ENCODE measurements at regions not wholly inside any gene's neighbourhood (a gene's known extent, or its start where the extent isn't known, plus 50 kb on each side); places are given as distances from the start of the nearest gene placed in this dataset.

DNA sequence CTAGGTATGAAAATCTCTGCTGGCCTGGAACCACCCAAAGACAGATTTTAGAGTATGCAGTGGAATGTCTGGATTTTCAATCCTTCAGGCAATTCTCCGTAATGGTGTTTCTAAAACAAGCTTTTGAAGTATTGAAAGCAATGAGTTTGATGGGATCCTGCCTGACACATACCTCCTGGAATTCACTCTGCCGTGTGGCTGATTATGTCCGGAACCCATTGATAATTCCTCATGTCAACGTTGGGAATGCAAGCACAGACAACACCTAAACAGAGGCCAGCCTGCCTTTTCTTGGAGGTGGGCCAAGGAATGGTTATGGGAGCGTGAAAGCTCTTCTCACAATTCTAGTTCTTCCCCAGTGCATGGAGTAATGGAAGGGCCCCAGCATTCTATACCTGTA lies 168.9 kb upstream of the HMCN1 start:
- Histone ChIP-seq H3K27ac (ENCODE audit: insufficient read length, low read depth, low read length) (no peak overlapping the region), H4K5ac (ENCODE audit: insufficient read length, low read depth, low read length) (no peak overlapping the region), H2BK120ac (ENCODE audit: low read depth, low read length, poor library complexity, severe bottlenecking) (no peak overlapping the region), H2BK15ac (ENCODE audit: low read depth, low read length) (no peak overlapping the region), H3K4me1 (ENCODE audit: insufficient read depth, low read length) (no peaks in the 10 kb centered on the region), H3K18ac (ENCODE audit: insufficient read length, low read depth, low read length) (no peak overlapping the region), H3K9ac (ENCODE audit: extremely low read depth, insufficient read length, low read length) (no peak overlapping the region), H4K20me1 (ENCODE audit: control insufficient read depth, insufficient read depth, insufficient read length) (no peaks in the 10 kb centered on the region), H3K4me2 (ENCODE audit: insufficient read depth, insufficient read length, low read length) (no peak overlapping the region), H2AK5ac (ENCODE audit: insufficient read length, low read length) (no peak overlapping the region), H3K27me3 (ENCODE audit: insufficient read depth, low read length) (no peaks in the 10 kb centered on the region), H3K79me1 (ENCODE audit: insufficient read depth, low read depth, low read length, poor library complexity, severe bottlenecking) (no peaks in the 10 kb centered on the region), H3T11ph (ENCODE audit: low read length) (no peak overlapping the region), H3K79me2 (ENCODE audit: insufficient read depth, low read length) (no peaks in the 10 kb centered on the region), H2BK5ac (ENCODE audit: insufficient read length, low read length) (no peak overlapping the region), H3K56ac (ENCODE audit: insufficient read length, low read depth, low read length) (no peak overlapping the region), H4K8ac (replicated peaks; ENCODE audit: insufficient read length, low read depth, low read length) (no peak overlapping the region), H3K9me3 (ENCODE audit: control insufficient read depth, low read depth, low read length) (no peaks in the 10 kb centered on the region), H3K23me2 (ENCODE audit: insufficient read length, low read depth, low read length, poor library complexity, severe bottlenecking) (no peaks in the 10 kb centered on the region), H4K91ac (ENCODE audit: insufficient read length, low read depth, low read length) (no peak overlapping the region), H3K4ac (ENCODE audit: low read depth, low read length) (no peak overlapping the region), H3K23ac (ENCODE audit: insufficient read length, low read depth, low read length) (no peak overlapping the region), H3K14ac (ENCODE audit: insufficient read depth, low read length) (no peak overlapping the region), H2BK12ac (ENCODE audit: insufficient read length, low read depth, low read length) (no peak overlapping the region), H2BK20ac (ENCODE audit: low read depth, low read length, poor library complexity, severe bottlenecking) (no peak overlapping the region), H2AFZ (ENCODE audit: low read length) (no peak overlapping the region)
- DNase-seq = no peak
- Mint-ChIP-seq H3K27ac (no peak overlapping the region), H3K27me3 (ENCODE audit: low read depth) (no peaks in the 10 kb centered on the region), H3K36me3 (ENCODE audit: insufficient read depth in 1 of 3, low read depth in 3 of 3) (no peaks in the 10 kb centered on the region), H3K9me3 (no peaks in the 10 kb centered on the region), H3K4me3 (no peak overlapping the region), H3K4me1 (peaks cover 0 to 4% of the 10 kb centered on the region in 2 experiments; a peak in 1 of 4 replicates)
- TF ChIP-seq, protein P1, sequence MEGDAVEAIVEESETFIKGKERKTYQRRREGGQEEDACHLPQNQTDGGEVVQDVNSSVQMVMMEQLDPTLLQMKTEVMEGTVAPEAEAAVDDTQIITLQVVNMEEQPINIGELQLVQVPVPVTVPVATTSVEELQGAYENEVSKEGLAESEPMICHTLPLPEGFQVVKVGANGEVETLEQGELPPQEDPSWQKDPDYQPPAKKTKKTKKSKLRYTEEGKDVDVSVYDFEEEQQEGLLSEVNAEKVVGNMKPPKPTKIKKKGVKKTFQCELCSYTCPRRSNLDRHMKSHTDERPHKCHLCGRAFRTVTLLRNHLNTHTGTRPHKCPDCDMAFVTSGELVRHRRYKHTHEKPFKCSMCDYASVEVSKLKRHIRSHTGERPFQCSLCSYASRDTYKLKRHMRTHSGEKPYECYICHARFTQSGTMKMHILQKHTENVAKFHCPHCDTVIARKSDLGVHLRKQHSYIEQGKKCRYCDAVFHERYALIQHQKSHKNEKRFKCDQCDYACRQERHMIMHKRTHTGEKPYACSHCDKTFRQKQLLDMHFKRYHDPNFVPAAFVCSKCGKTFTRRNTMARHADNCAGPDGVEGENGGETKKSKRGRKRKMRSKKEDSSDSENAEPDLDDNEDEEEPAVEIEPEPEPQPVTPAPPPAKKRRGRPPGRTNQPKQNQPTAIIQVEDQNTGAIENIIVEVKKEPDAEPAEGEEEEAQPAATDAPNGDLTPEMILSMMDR (conservative IDR thresholded peaks at IDR 0.05) = no peak
- no CpG with 5 or more reads among the region's 5 CpGs for WGBS (ENCODE audit: extremely low coverage, insufficient read length, low lambda C conversion rate)

Data from H9 (cell line).